HEK293T (cell line): ENCODE measurements at regions not wholly inside any gene's neighbourhood (a gene's known extent, or its start where the extent isn't known, plus 50 kb on each side); places are given as distances from the start of the nearest gene placed in this dataset.
"Not testable (repeated sequence)": the region's sequence is repeated elsewhere in the genome, so short reads cannot be mapped to it uniquely, and the experiment has no call there.

Source experiments
- ARNT ChIP-seq: fragments of 450-650 bp; IDR thresholded peaks from 2 replicates; pipeline ENCODE4 v1.6.1; 2017; ENCODE audit warnings: mild to moderate bottlenecking
- BHLHE40 ChIP-seq: fragments of 450-650 bp; IDR thresholded peaks from 2 replicates; pipeline ENCODE4 v1.6.1; 2016; ENCODE audit warnings: mild to moderate bottlenecking, moderate library complexity, borderline replicate concordance
- CTBP1 ChIP-seq: fragments of 450-650 bp; IDR thresholded peaks from 2 replicates; pipeline ENCODE4 v1.6.1; 2016; ENCODE audit warnings: borderline replicate concordance
- FOXA1 ChIP-seq: fragments of 450-650 bp; IDR thresholded peaks from 2 replicates; pipeline ENCODE4 v1.6.1; 2016; ENCODE audit warnings: mild to moderate bottlenecking
- FOXK2 ChIP-seq: fragments of 450-650 bp; IDR thresholded peaks from 2 replicates; pipeline ENCODE4 v1.6.1; 2016; ENCODE audit warnings: mild to moderate bottlenecking
- LEF1 ChIP-seq: fragments of 450-650 bp; IDR thresholded peaks from 2 replicates; pipeline ENCODE4 v1.6.1; 2017; ENCODE audit warnings: mild to moderate bottlenecking, borderline replicate concordance
- SP1 ChIP-seq: fragments of 450-650 bp; IDR thresholded peaks from 2 replicates; pipeline ENCODE4 v1.6.1; 2017
- SUZ12 ChIP-seq: fragments of 450-650 bp; IDR thresholded peaks from 2 replicates; pipeline ENCODE4 v1.6.1; 2016; ENCODE audit warnings: mild to moderate bottlenecking

GRCh38 chr7:9621306-9621902, 1188.0 kb downstream of the NXPH1 start:
- TF ChIP-seq CTBP1, FOXK2, FOXA1, LEF1, SP1, BHLHE40, ARNT, SUZ12: not testable (repeated sequence)
